Testis (tissue), 2 donors: ENCODE measurements at regions not wholly inside any gene's neighbourhood (a gene's known extent, or its start where the extent isn't known, plus 50 kb on each side); places are given as distances from the start of the nearest gene placed in this dataset.

Source experiments
- POLR2A ChIP-seq: fragments of 450-650 bp; IDR thresholded peaks from one replicate; pipeline ENCODE4 v1.6.1; 2017; ENCODE audit warnings: antibody characterized with exemption, mild to moderate bottlenecking, moderate library complexity
- TF ChIP-seq, protein P1 (sequence below), 3 experiments: fragments of 450-650 bp in 2 of 3; fragments of 200-600 bp in 1 of 3; sonication (generic) in 1 of 3; IDR thresholded peaks; one replicate each; pipeline ENCODE4 v1.5.1; 2016 to 2019; ENCODE audit warnings: antibody characterized with exemption in 3 of 3, mild to moderate bottlenecking in 2 of 3, moderate library complexity in 1 of 3

DNA sequence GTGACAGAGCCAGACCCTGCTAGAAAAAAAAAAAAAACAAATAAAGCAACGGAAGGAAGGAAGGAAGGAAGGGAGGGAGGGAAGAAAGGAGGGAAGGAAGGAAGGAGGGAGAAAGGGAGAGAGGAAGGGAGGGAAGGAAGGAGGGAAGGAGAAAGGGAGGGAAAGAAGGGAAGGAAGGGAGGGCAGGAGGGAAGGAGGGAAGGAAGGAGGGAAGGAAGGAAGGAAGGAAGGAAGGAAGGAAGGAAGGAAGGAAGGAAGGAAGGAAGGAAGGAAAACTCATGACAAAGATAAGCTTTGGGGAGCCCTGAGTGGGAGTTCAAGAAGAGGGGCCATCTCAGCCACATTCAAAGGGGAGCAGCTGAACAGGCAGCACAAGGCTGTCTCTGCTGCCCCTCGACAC lies 124.7 kb upstream of the MGMT start:
- TF ChIP-seq, protein P1, sequence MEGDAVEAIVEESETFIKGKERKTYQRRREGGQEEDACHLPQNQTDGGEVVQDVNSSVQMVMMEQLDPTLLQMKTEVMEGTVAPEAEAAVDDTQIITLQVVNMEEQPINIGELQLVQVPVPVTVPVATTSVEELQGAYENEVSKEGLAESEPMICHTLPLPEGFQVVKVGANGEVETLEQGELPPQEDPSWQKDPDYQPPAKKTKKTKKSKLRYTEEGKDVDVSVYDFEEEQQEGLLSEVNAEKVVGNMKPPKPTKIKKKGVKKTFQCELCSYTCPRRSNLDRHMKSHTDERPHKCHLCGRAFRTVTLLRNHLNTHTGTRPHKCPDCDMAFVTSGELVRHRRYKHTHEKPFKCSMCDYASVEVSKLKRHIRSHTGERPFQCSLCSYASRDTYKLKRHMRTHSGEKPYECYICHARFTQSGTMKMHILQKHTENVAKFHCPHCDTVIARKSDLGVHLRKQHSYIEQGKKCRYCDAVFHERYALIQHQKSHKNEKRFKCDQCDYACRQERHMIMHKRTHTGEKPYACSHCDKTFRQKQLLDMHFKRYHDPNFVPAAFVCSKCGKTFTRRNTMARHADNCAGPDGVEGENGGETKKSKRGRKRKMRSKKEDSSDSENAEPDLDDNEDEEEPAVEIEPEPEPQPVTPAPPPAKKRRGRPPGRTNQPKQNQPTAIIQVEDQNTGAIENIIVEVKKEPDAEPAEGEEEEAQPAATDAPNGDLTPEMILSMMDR (IDR thresholded peaks at IDR 0.05), result no peak
- TF ChIP-seq POLR2A, result no peak
